Panc1 (cell line): ENCODE measurements at regions not wholly inside any gene's neighbourhood (a gene's known extent, or its start where the extent isn't known, plus 50 kb on each side); places are given as distances from the start of the nearest gene placed in this dataset.

Experiments used
- POLR2AphosphoS5 ChIP-seq: IDR thresholded peaks from 2 replicates; pipeline ENCODE4 v1.6.1; 2012; ENCODE audit warnings: mild to moderate bottlenecking, low read depth, low read length, moderate library complexity
- SIN3A ChIP-seq: IDR thresholded peaks from 2 replicates; pipeline ENCODE4 v1.6.1; 2012; ENCODE audit warnings: low read depth, mild to moderate bottlenecking, low read length, moderate library complexity, borderline replicate concordance; ENCODE audit not compliant: insufficient read depth
- TF ChIP-seq, protein P1 (sequence below): fragments of 450-650 bp; IDR thresholded peaks from 2 replicates; pipeline ENCODE4 v1.5.1; 2017; ENCODE audit warnings: mild to moderate bottlenecking
- TF ChIP-seq, protein P2 (sequence below), 2 experiments: IDR thresholded peaks; 2 replicates each; pipeline ENCODE4 v1.6.1; 2011 to 2012; ENCODE audit warnings: low read depth in 2 of 2, control low read depth in 1 of 2, low read length in 1 of 2, mild to moderate bottlenecking in 1 of 2, moderate library complexity in 1 of 2; ENCODE audit not compliant: insufficient read depth in 1 of 2

DNA sequence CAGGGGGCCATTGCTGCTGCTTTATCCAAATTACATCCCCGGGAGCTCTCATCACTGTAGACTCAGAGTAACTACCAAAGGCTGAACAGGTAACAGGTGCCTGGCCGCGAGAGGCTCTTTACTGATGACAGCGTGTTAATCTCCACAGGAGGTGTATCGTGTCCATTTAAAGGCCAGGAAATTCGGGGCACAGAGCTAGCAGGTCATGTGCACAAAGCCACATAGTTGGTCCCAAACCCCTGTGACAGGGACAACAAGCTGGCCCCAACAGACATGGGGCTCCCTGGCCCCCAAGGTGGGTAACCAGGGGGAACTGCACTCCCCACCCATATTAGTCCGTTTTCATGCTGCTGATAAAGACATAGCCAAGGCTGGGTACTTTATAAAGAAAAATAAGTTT, 55.3 kb upstream of the RBFOX3 start:
- TF ChIP-seq, protein P1, sequence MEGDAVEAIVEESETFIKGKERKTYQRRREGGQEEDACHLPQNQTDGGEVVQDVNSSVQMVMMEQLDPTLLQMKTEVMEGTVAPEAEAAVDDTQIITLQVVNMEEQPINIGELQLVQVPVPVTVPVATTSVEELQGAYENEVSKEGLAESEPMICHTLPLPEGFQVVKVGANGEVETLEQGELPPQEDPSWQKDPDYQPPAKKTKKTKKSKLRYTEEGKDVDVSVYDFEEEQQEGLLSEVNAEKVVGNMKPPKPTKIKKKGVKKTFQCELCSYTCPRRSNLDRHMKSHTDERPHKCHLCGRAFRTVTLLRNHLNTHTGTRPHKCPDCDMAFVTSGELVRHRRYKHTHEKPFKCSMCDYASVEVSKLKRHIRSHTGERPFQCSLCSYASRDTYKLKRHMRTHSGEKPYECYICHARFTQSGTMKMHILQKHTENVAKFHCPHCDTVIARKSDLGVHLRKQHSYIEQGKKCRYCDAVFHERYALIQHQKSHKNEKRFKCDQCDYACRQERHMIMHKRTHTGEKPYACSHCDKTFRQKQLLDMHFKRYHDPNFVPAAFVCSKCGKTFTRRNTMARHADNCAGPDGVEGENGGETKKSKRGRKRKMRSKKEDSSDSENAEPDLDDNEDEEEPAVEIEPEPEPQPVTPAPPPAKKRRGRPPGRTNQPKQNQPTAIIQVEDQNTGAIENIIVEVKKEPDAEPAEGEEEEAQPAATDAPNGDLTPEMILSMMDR: no peak
- TF ChIP-seq, protein P2, sequence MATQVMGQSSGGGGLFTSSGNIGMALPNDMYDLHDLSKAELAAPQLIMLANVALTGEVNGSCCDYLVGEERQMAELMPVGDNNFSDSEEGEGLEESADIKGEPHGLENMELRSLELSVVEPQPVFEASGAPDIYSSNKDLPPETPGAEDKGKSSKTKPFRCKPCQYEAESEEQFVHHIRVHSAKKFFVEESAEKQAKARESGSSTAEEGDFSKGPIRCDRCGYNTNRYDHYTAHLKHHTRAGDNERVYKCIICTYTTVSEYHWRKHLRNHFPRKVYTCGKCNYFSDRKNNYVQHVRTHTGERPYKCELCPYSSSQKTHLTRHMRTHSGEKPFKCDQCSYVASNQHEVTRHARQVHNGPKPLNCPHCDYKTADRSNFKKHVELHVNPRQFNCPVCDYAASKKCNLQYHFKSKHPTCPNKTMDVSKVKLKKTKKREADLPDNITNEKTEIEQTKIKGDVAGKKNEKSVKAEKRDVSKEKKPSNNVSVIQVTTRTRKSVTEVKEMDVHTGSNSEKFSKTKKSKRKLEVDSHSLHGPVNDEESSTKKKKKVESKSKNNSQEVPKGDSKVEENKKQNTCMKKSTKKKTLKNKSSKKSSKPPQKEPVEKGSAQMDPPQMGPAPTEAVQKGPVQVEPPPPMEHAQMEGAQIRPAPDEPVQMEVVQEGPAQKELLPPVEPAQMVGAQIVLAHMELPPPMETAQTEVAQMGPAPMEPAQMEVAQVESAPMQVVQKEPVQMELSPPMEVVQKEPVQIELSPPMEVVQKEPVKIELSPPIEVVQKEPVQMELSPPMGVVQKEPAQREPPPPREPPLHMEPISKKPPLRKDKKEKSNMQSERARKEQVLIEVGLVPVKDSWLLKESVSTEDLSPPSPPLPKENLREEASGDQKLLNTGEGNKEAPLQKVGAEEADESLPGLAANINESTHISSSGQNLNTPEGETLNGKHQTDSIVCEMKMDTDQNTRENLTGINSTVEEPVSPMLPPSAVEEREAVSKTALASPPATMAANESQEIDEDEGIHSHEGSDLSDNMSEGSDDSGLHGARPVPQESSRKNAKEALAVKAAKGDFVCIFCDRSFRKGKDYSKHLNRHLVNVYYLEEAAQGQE (IDR thresholded peaks at IDR 0.05; ENCODE audit: insufficient read depth in 1 of 2, low read depth in 2 of 2, low read length in 1 of 2): no peak
- TF ChIP-seq SIN3A (no peak), POLR2AphosphoS5 (no peak)
